GM18868 (cell line): ENCODE measurements at regions not wholly inside any gene's neighbourhood (a gene's known extent, or its start where the extent isn't known, plus 50 kb on each side); places are given as distances from the start of the nearest gene placed in this dataset.
"Not testable (repeated sequence)": the region's sequence is repeated elsewhere in the genome, so short reads cannot be mapped to it uniquely, and the experiment has no call there.

Source experiments
- ATAC-seq: cut with Tn5 transposase; IDR thresholded peaks from one replicate; pipeline ENCODE4 v1.9.1; 2021; ENCODE audit warnings: mild to moderate bottlenecking, moderate library complexity; ENCODE audit not compliant: unreplicated experiment

DNA sequence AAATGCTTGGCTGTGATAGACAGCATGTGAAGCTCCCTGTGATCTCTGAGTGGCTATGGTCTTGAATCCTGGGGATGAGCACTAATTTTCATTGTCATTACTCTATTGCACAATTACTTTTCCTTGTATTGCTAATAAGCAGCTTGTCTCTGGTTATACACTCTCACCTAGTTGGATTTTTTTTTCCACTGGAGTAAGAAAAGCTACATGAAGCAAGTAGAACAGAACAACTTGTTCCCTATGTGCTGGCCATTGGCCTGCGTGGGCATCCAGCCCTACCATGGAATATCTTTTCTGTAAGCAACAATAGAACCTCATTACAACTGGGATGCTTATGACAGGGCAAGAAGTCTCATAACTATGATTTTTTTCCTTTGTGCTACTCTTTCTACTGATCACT is 807.4 kb downstream of the TNS3 start:
- no peak for ATAC-seq

- no peak for ATAC-seq
Measured at GRCh38 chr7:46772776-46773175, 809.1 kb downstream of the TNS3 start.

DNA sequence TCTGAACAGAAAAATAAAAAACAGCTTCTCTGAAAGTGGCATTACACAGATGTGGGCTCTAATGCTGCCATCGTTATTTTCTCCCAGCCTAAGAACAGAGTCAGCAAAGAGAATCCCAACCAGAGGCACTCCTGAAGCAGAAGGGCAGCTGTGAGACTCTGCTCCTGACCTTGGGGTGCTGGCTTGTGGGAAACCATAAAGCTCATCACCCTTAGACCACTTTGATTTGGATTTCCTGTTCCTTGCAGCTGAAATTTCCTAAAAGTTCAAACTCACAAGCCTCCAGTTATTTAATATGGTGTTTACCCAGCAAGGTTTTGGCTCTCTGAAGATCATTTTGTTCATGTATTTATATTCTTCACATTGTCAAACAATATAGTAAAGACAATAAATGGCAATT is 814.8 kb downstream of the TNS3 start:
- no peak for ATAC-seq

- ATAC-seq, result no peak
Measured at GRCh38 chr7:46764100-46764936, 817.6 kb downstream of the TNS3 start.

DNA sequence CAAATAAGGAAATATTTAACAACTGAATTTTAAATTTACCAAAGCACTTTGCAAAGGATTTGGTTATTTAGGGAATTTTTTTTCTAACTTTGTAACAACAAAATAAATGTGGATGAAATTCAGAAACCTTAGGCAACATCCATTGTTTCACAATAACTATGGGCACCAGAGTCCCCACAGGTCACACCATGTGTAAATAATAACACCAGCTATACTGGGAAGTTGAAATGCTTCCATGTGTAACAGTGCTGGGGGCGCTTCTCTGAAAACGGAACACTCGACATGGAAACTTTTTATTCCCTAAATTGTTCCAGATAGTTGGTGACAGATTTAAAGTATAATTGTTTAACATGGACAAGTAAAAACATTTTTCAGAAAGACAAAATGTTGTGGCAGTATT is 818.6 kb downstream of the TNS3 start:
- no peak for ATAC-seq

DNA sequence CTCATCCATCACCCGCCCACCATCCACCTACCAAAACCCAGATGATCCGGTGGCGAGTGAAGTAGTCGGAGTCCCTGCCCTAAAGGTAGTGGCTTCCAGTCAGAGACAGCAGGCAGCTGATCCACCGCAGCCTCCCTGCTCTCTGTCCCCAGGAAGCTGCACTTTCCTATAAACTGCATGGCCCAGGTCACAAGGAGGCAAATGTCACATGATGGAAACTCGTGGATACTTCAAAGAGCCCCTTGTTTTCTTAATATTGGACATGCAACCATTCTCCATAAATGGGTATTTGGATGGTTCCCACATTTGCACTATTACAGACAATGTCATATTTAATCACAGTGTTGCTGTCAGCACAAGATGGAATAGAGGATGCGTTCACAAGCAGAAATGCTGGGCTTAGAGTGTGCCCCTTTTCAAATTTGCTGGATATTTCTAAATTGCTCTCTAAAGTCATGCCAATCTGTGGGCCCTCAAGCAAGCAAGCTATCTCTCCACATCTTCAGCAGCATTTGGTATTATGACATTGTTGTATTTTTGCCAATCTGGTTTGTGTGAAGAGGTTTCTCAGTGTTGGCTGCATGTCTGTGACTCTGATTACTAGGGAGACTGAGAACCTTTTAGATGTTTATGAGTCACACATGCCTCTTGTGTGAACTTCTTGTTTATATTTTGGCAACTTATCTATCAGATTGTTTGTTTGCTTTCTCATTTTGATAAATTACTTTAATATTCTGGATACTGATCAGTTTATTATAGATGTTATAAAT is 822.0 kb downstream of the TNS3 start:
- no peak for ATAC-seq

DNA sequence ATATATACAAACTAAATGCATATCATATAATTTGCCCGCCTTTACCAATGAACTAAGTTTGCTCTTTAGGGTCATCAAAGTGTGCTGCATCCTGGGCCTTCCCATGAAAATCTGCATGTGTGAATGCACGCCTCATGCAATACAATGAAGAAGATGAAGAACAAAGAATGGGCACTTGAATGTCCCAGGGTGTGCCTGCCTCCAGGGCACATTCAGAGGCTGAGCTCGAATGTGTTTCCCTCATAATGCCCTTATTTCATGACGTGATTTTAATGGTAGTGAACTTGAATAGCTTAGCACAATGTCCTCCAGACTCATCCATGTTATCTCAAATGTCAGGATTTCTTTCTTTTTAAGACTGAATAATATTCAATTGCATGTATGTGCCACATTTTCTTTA is 824.9 kb downstream of the TNS3 start:
- ATAC-seq, result no peak

DNA sequence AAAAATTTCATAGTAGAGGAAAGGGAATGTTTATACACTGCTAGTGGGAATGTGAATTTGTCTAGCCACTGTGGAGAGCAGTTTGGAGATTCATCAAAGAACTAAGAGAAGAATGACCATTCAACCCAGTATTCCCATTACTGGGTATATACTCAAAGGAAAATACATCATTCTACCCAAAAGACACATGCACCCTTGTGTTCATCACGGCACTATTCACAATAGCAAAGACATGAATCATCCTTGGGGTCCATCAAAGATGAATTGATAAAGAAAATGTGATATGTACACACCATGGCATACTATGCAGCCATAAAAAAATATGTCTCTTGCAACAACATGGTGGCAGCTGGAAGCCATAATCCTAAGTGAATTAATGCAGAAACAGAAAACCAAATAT is 825.7 kb downstream of the TNS3 start:
- ATAC-seq, result no peak

- ATAC-seq, result no peak
Measured at GRCh38 chr7:46755120-46756034, 826.5 kb downstream of the TNS3 start.

DNA sequence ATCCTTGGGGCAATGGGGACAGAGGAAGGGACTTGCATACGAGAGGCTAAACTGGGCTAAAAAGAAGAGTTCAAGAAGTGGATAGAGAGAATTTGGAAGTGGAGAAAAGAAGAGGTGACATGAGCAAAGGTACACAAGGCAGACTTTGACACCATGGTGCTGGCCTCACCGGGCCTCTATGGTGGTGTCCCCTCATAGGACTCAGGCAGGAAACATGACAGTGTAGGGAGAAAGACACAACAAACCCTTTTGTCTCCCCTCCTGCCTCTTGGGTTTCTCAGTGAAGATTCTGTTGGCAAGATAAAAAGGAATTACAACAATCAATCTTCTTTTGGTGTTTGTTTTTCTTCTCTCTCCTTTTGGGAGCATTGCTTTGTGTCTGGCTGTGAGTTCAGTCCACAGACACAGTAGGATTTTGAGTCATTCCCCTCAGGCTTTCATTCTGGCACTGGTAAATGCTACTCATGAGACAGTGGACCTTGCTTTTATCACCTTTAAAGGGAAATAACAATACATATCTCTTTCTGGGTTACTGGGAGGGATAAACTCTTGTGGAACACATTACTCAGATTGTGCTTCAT is 827.7 kb downstream of the TNS3 start:
- ATAC-seq, result no peak

DNA sequence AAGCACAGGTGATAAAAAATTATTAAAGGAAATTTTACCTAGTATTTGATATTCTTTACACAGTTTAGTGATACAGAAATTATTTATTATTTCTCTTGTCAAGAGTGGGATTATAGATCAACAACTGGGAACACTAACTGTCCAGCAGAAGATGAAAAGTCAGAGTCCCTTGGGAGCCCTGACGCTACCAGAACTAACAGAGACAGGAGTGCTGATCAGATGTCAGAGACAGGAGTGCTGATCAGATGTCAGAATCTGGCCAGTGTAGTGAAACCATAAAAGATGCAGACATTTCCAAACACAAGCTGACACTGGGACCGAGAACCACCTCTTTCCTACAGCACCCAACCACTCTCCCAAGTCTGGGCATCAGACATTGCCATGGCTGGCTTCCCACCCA is 828.2 kb downstream of the TNS3 start:
- ATAC-seq, result no peak

GRCh38 chr7:46752881-46753366 is 829.0 kb downstream of the TNS3 start:
- no peak for ATAC-seq

GRCh38 chr7:46751927-46752723 is 829.8 kb downstream of the TNS3 start:
- ATAC-seq, result not testable (repeated sequence)

- ATAC-seq, result no peak
Measured at GRCh38 chr7:46751471-46751870, 830.4 kb upstream of the IGFBP3 start.

- no peak for ATAC-seq
Measured at GRCh38 chr7:46750321-46750865, 829.3 kb upstream of the IGFBP3 start.

DNA sequence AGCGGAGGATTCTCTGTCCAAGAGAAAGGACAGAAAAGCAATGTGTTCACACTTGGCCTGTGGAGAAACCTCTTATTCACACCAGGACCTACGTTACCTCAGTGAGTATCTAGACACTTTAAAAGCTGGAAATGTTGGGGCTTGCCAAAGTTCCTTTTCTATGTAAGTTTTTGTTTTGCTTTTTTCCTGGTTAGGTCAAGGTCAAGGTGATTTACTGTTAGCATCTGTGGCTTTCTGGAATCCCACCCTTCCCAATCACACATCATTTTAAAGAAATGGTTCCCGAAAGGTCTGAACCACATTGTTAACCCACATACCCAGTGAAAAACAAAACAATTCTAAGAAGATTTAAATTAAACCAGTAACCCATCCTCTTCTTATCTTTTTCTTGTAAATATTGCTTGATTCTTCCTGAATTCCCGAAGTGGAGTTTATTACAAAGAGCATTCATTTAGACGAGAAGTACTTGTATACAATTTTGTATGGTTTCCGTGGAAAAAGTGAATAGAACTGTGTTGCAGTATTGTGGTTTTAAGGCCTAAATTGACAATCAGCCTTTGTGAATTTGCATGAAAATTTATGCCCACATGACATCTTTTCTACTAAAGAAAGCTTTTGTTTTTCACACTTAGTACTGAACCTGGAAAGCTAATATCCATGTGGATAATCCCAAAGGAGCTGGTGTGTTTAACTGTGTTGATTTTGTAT is 827.0 kb upstream of the IGFBP3 start:
- no peak for ATAC-seq

DNA sequence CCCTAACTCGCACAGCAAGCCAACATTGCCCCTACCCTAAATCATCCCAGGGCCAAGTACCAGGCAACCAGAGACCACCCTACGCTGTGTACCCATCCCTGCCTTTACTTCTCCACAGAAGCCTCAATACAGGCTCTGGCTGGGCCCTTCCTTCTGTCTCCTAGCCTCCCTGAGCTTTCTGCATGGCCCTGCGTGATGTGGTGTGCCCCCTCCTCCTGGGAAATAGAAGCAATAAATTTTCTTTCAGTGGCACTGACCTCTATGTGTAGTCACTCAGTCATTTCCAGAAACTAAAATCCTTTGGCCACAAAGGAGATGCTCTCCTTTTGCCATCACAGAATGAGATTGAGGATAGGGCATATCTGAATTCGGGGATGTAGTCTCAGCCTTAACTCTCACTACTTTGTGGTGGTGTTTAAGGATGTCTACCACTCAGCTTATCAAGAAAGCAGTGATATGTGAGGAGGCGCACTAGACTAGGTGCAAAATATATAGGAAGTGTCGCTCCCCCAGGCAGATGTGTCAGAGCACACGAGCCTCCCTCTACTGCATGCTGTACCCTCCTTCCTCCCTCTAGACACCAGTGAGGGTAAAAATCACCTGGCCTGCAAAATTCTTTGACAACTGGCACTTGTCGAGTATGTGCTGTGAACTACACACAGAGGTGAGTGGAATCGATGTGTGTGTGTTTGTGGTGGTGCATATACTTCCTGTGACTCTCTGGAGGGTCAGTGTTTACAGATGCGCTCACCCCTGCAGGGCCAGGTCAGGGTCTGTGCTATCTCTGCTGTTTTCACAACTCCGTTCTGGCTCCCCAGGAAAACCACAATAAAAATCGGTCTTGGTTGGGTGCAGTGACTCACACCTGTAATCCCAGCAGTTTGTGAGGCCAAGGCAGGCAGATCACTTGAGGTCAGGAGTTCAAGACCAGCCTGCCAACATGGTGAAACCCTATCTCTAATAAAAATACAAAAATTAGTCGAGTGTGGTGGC is 825.9 kb upstream of the IGFBP3 start:
- ATAC-seq, result no peak

- no peak for ATAC-seq
Measured at GRCh38 chr7:46745707-46746090, 824.6 kb upstream of the IGFBP3 start.
